Stomach (tissue), 8 donors: ENCODE measurements at regions not wholly inside any gene's neighbourhood (a gene's known extent, or its start where the extent isn't known, plus 50 kb on each side); places are given as distances from the start of the nearest gene placed in this dataset.

Source experiments
- DNase-seq, 2 donors: peaks; one replicate each; pipeline versions ENCODE4 v3.0.0 to v3.0.0-alpha.2; 2013 to 2019
- H3K27ac ChIP-seq, 5 donors: fragments of 200-600 bp in 4 of 5; sonication (generic) in 4 of 5; one replicate each; pipeline ENCODE4 v1.5.1; 2013 to 2019; ENCODE audit warnings: mild to moderate bottlenecking in 1 of 5, moderate library complexity in 1 of 5
- H3K27me3 ChIP-seq, 3 donors: fragments of 200-600 bp; sonication (generic); one replicate each; pipeline ENCODE4 v1.5.1; 2017 to 2019; ENCODE audit warnings: mixed run types in 1 of 3
- H3K36me3 ChIP-seq, 4 donors: fragments of 200-600 bp; sonication (generic); 1 replicate in 3 of 4; 2 replicates in 1 of 4; pipeline ENCODE4 v1.5.1; 2016 to 2019
- H3K4me1 ChIP-seq, 4 donors: fragments of 200-600 bp; sonication (generic); one replicate each; pipeline ENCODE4 v1.5.1; 2016 to 2019
- H3K4me3 ChIP-seq, 4 donors: fragments of 200-600 bp; sonication (generic) in 3 of 4; one replicate each; pipeline ENCODE4 v1.5.1; 2016 to 2019; ENCODE audit warnings: mild to moderate bottlenecking in 1 of 4
- H3K9me3 ChIP-seq, 4 donors: fragments of 200-600 bp; sonication (generic); one replicate each; pipeline ENCODE4 v1.5.1; 2016 to 2019
- CTCF ChIP-seq, 7 experiments: fragments of 450-650 bp in 4 of 7; fragments of 200-600 bp in 3 of 7; sonication (generic) in 3 of 7; IDR thresholded peaks; one replicate each; pipeline ENCODE4 v1.5.1; 2016 to 2019; ENCODE audit warnings: antibody characterized with exemption in 7 of 7, control low read depth in 2 of 7, mild to moderate bottlenecking in 1 of 7
- EP300 ChIP-seq: sonication (generic); formaldehyde crosslinking; IDR thresholded peaks from one replicate; pipeline ENCODE4 v1.6.1; 2017; ENCODE audit warnings: antibody characterized with exemption
- POLR2A ChIP-seq, 4 donors: fragments of 450-650 bp; IDR thresholded peaks; one replicate each; pipeline ENCODE4 v1.6.1; 2016; ENCODE audit warnings: antibody characterized with exemption in 4 of 4, control low read depth in 2 of 4, mild to moderate bottlenecking in 1 of 4, moderate library complexity in 1 of 4
- POLR2AphosphoS5 ChIP-seq, 3 donors: sonication (generic); formaldehyde crosslinking; IDR thresholded peaks; one replicate each; pipeline ENCODE4 v1.6.1; 2016; ENCODE audit warnings: antibody characterized with exemption in 3 of 3
- WGBS, 5 donors: extraction: QIAGEN DNeasy Blood & Tissue Kit in 3 of 5; methylation state at CpG; one replicate each; pipeline versions ENCODE4 v1.1.5 to v1.1.7; 2013 to 2018; 5-methylcytosine and 5-hydroxymethylcytosine counted together
- intact Hi-C: fragments of 100-400 bp; cut with DNase I; formaldehyde crosslinking; loops from one replicate; pipeline ENCODE4 v1.15.1; 2023; ENCODE audit warnings: low total_unique reads
- donor health status: healthy with polysubstance abuse.
- donor health status: Bipolar disorder and iron deficiency.
- donor health status: healthy.

GRCh38 chr5:63029891-63030290 is 451.3 kb downstream of the LRRC70 start:
- WGBS, 5 donors, result 32 to 47% (median 42%) methylated on average over 3 of the region's 3 CpGs

GRCh38 chr5:63025679-63026078 is 447.1 kb downstream of the LRRC70 start:
- WGBS, 5 donors, result 64 to 73% (median 70%) methylated on average over 3 of the region's 3 CpGs
- no peak for DNase-seq
- Histone ChIP-seq H3K4me1 (no peaks in the 10 kb centered on the region), H3K36me3 (no peaks in the 10 kb centered on the region), H3K4me3 (no peak overlapping the region), H3K27me3 (no peaks in the 10 kb centered on the region), H3K27ac (no peak overlapping the region), H3K9me3 (peaks cover 0 to 12% (median 6%) of the 10 kb centered on the region in 4 donors)
- TF ChIP-seq POLR2AphosphoS5 (IDR thresholded peaks at IDR 0.05), result no peak
- TF ChIP-seq EP300, result no peak
- TF ChIP-seq CTCF (IDR thresholded peaks at IDR 0.05), result no peak
- TF ChIP-seq POLR2A (IDR thresholded peaks at IDR 0.05), result no peak
- intact Hi-C loops, result no loop called here

More at GRCh38 chr5:63029891-63030290, 451.3 kb downstream of the LRRC70 start:
- no peak overlapping the region for H3K27ac ChIP-seq
- no peak for DNase-seq
- peaks cover 3 to 47% (median 31%) of the 10 kb centered on the region in 4 donors for H3K9me3 ChIP-seq
- H3K4me1 ChIP-seq, result no peaks in the 10 kb centered on the region
- no peaks in the 10 kb centered on the region for H3K36me3 ChIP-seq
- intact Hi-C loops, result no loop called here
- H3K27me3 ChIP-seq, result no peaks in the 10 kb centered on the region
- no peak overlapping the region for H3K4me3 ChIP-seq
- TF ChIP-seq POLR2A (IDR thresholded peaks at IDR 0.05), result no peak
- no peak for TF ChIP-seq EP300
- no peak for TF ChIP-seq POLR2AphosphoS5 (IDR thresholded peaks at IDR 0.05)
- TF ChIP-seq CTCF (IDR thresholded peaks at IDR 0.05), result no peak

GRCh38 chr5:63022403-63022802 is 443.8 kb downstream of the LRRC70 start:
- Histone ChIP-seq H3K27me3 (no peaks in the 10 kb centered on the region), H3K27ac (no peak overlapping the region), H3K4me1 (no peaks in the 10 kb centered on the region), H3K4me3 (no peak overlapping the region), H3K36me3 (no peaks in the 10 kb centered on the region), H3K9me3 (peaks cover 0 to 25% (median 19%) of the 10 kb centered on the region in 4 donors)
- no peak for DNase-seq
- TF ChIP-seq POLR2AphosphoS5 (IDR thresholded peaks at IDR 0.05), result no peak
- TF ChIP-seq EP300, result no peak
- no peak for TF ChIP-seq POLR2A (IDR thresholded peaks at IDR 0.05)
- no peak for TF ChIP-seq CTCF (IDR thresholded peaks at IDR 0.05)
- 83 to 98% (median 94%) methylated on average over 1 of the region's 1 CpG for WGBS, 5 donors
- intact Hi-C loops, result no loop called here

- no peak for DNase-seq
- H3K4me1 ChIP-seq, result no peaks in the 10 kb centered on the region
- no peak overlapping the region for H3K4me3 ChIP-seq
- intact Hi-C loops, result no loop called here
- no peak overlapping the region for H3K27ac ChIP-seq
- peaks cover 0 to 43% (median 21%) of the 10 kb centered on the region in 4 donors for H3K9me3 ChIP-seq
- no peaks in the 10 kb centered on the region for H3K36me3 ChIP-seq
- H3K27me3 ChIP-seq, result no peaks in the 10 kb centered on the region
- no peak for TF ChIP-seq EP300
- no peak for TF ChIP-seq CTCF (IDR thresholded peaks at IDR 0.05)
- TF ChIP-seq POLR2AphosphoS5 (IDR thresholded peaks at IDR 0.05), result no peak
- no peak for TF ChIP-seq POLR2A (IDR thresholded peaks at IDR 0.05)
- WGBS, 5 donors, result 40 to 65% (median 50%) methylated on average over 1 of the region's 1 CpG
Observed at GRCh38 chr5:63011158-63011557, 432.5 kb downstream of the LRRC70 start.
